GM12878 (cell line): ENCODE measurements at regions not wholly inside any gene's neighbourhood (a gene's known extent, or its start where the extent isn't known, plus 50 kb on each side); places are given as distances from the start of the nearest gene placed in this dataset.

Experiments
- ATAC-seq: fragments of 200-7000 bp; cut with Tn5 transposase; 3 replicates; pipeline ENCODE4 v1.9.1; 2020; ENCODE audit warnings: mild to moderate bottlenecking, moderate library complexity
- BruUV-seq: library from RNA; stranded (reverse); fragments of 400-500 nt; replicated peaks from 2 replicates; lab custom pipeline; 2021; lab: Mats Ljungman, UMichigan
- CTCF ChIA-PET: fragments of 300-600 bp; sonication (Branson Sonifier 250); formaldehyde crosslinking; extraction: SDS; loops from one replicate; lab custom pipeline; 2021; ENCODE audit warnings: inconsistent platforms; lab: Yijun Ruan, JAX
- POLR2A ChIA-PET: fragments of 350-600 bp; formaldehyde crosslinking; extraction: SDS; loops from one replicate; lab custom pipeline; 2021; ENCODE audit warnings: inconsistent platforms; lab: Charles Lee
- RAD21 ChIA-PET: fragments of 300-600 bp; sonication (Branson Sonifier 250); formaldehyde crosslinking; loops from one replicate; lab custom pipeline; 2023; ENCODE audit warnings: antibody characterized with exemption; ENCODE audit not compliant: unreplicated experiment; lab: Charles Lee
- SMC1A ChIA-PET: fragments of 300-600 bp; sonication (Branson Sonifier 250); formaldehyde crosslinking; loops from one replicate; lab custom pipeline; 2023; ENCODE audit not compliant: unreplicated experiment, uncharacterized antibody; lab: Charles Lee
- DNase-seq: peaks from one replicate; pipeline ENCODE4 v3.0.0-alpha.2; 2011; ENCODE audit warnings: low read depth, low spot score
- FAIRE-seq: peaks from 3 replicates; lab custom pipeline; 2011; peaks lifted over from hg19 to GRCh38; lab: Jason Lieb, UNC
- H2AFZ ChIP-seq: 2 replicates; pipeline ENCODE4 v1.6.0; 2011; ENCODE audit warnings: low read depth, low read length, control low read depth; ENCODE audit not compliant: control insufficient read depth
- H3K27ac ChIP-seq: 2 replicates; pipeline ENCODE4 v1.5.1; 2011; ENCODE audit warnings: control low read depth; ENCODE audit not compliant: control insufficient read depth, insufficient read depth
- H3K27me3 ChIP-seq, 2 experiments: replicated peaks in 1 of 2; 2 replicates each; pipeline versions ENCODE4 v1.6.0 to v1.6.1; 2011; ENCODE audit warnings: low read length in 1 of 2; ENCODE audit not compliant: control insufficient read depth in 2 of 2, insufficient read depth in 2 of 2
- H3K36me3 ChIP-seq, 2 experiments: 2 replicates each; pipeline ENCODE4 v1.5.1; 2011; ENCODE audit warnings: low read length in 1 of 2; ENCODE audit not compliant: control insufficient read depth in 2 of 2, insufficient read depth in 2 of 2
- H3K4me1 ChIP-seq: 2 replicates; pipeline ENCODE4 v1.6.1; 2011; ENCODE audit warnings: mild to moderate bottlenecking, low read length, moderate library complexity, mixed read lengths; ENCODE audit not compliant: control insufficient read depth, insufficient read depth
- H3K4me2 ChIP-seq: 2 replicates; pipeline ENCODE4 v1.6.0; 2011; ENCODE audit warnings: control low read depth; ENCODE audit not compliant: control insufficient read depth, insufficient read depth
- H3K4me3 ChIP-seq: fragments of 200-600 bp; sonication (generic); 2 replicates; pipeline ENCODE4 v1.5.1; 2016
- H3K79me2 ChIP-seq: 2 replicates; pipeline ENCODE4 v1.6.0; 2011; ENCODE audit warnings: low read length; ENCODE audit not compliant: control insufficient read depth, insufficient read depth
- H3K9ac ChIP-seq: 2 replicates; pipeline ENCODE4 v1.8.0; 2011; ENCODE audit warnings: low read length, control low read depth, mixed read lengths; ENCODE audit not compliant: control insufficient read depth, insufficient read depth
- H3K9me3 ChIP-seq: replicated peaks from 3 replicates; pipeline ENCODE4 v1.5.1; 2011; ENCODE audit warnings: mild to moderate bottlenecking, low read length; ENCODE audit not compliant: control insufficient read depth, insufficient read depth
- H4K20me1 ChIP-seq: 2 replicates; pipeline ENCODE4 v1.6.0; 2011; ENCODE audit not compliant: control insufficient read depth, insufficient read depth
- CREB1 ChIP-seq: IDR thresholded peaks from 2 replicates; pipeline ENCODE4 v1.6.1; 2012; ENCODE audit warnings: low read depth, mild to moderate bottlenecking, inconsistent platforms
- EP300 ChIP-seq, 2 experiments: fragments of 150-350 bp in 1 of 2; IDR thresholded peaks; 2 replicates each; pipeline ENCODE4 v1.6.1; 2011 to 2012; ENCODE audit warnings: low read depth in 2 of 2, low read length in 2 of 2, borderline replicate concordance in 1 of 2, improper control_type of control experiment in 1 of 2, inconsistent platforms in 1 of 2; ENCODE audit not compliant: control insufficient read depth in 1 of 2
- ETV6 ChIP-seq, 2 experiments: fragments of 450-650 bp in 1 of 2; IDR thresholded peaks in 1 of 2; conservative IDR thresholded peaks in 1 of 2; 2 replicates each; pipeline ENCODE4 v1.6.1; 2014; ENCODE audit warnings: antibody characterized with exemption in 1 of 2, borderline replicate concordance in 1 of 2, low read depth in 1 of 2, mild to moderate bottlenecking in 1 of 2, moderate library complexity in 1 of 2
- POLR2AphosphoS5 ChIP-seq: IDR thresholded peaks from 2 replicates; pipeline ENCODE4 v1.6.1; 2011; ENCODE audit warnings: mild to moderate bottlenecking, low read length, inconsistent platforms
- WRNIP1 ChIP-seq: IDR thresholded peaks from 2 replicates; pipeline ENCODE4 v1.6.1; 2011; ENCODE audit warnings: low read depth, low read length, improper control_type of control experiment, borderline replicate concordance
- YBX1 ChIP-seq: fragments of 450-650 bp; IDR thresholded peaks from 2 replicates; pipeline ENCODE4 v1.6.1; 2016; ENCODE audit warnings: antibody characterized with exemption
- ZNF592 ChIP-seq: fragments of 450-650 bp; IDR thresholded peaks from 2 replicates; pipeline ENCODE4 v1.6.1; 2017; ENCODE audit warnings: mild to moderate bottlenecking, moderate library complexity
- WGBS: methylation state at CpG from one replicate; pipeline ENCODE4 v1.1.6; 2016; ENCODE audit warnings: low lambda C conversion rate; ENCODE audit not compliant: insufficient replicate concordance, insufficient coverage; ENCODE audit errors: missing lambda C conversion rate; 5-methylcytosine and 5-hydroxymethylcytosine counted together
- in situ Hi-C: fragments of 300-500 bp; cut with MboI; formaldehyde crosslinking; loops from 9 replicates; pipeline ENCODE4 v1.14.3; 2018; ENCODE audit warnings: mixed read lengths
- intact Hi-C: fragments of 100-400 bp; cut with micrococcal nuclease; formaldehyde crosslinking; loops from one replicate; pipeline ENCODE4 v1.14.2; 2022; ENCODE audit not compliant: unreplicated experiment

DNA sequence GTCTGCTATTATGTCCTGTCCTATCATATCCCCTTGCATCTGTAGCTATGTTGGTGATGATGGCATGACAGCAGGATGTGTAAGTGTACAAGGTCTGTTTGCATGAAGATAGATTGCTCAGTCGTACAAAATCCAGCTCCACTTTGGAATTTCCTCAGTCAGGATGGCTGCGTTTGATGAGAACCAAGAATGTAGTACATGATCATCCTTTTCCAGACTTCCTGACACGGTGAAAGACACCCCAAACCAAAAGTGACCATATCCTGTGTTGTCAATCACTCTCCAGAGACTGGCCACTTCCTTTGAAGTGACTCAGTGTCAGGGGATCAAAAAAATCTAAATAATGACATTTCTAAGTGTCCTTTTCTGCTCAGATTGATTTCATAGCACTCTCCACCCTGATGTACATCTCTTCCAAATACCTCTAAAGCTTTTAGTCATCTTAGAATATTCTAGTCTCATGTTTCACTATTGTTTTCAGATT, 213.4 kb downstream of the PLK2 start:
- in situ Hi-C loops (no loop called here), intact Hi-C loops (no loop called here)
- no peak overlapping the region for H3K9ac ChIP-seq
- WGBS, result 13% methylated on average over 3 of the region's 3 CpGs
- H3K27ac ChIP-seq, result no peak overlapping the region
- ChIA-PET RAD21 (no interaction called here), POLR2A (no interaction called here), CTCF (no interaction called here), SMC1A (no interaction called here)
- no peaks in the 10 kb centered on the region for H4K20me1 ChIP-seq
- no TSS peak for BruUV-seq
- H3K36me3 ChIP-seq, result no peaks in the 10 kb centered on the region
- DNase-seq, result no peak
- H3K27me3 ChIP-seq, result no peaks in the 10 kb centered on the region
- H3K9me3 ChIP-seq, result no peaks in the 10 kb centered on the region
- no peaks in the 10 kb centered on the region; the same call in 1 of the 2 replicates for H3K4me1 ChIP-seq
- no peak overlapping the region for H2AFZ ChIP-seq
- no peak for FAIRE-seq
- H3K79me2 ChIP-seq, result no peaks in the 10 kb centered on the region
- no peak overlapping the region for H3K4me2 ChIP-seq
- ATAC-seq, result no peak
- H3K4me3 ChIP-seq, result no peak overlapping the region
- TF ChIP-seq ZNF592, result no peak

DNA sequence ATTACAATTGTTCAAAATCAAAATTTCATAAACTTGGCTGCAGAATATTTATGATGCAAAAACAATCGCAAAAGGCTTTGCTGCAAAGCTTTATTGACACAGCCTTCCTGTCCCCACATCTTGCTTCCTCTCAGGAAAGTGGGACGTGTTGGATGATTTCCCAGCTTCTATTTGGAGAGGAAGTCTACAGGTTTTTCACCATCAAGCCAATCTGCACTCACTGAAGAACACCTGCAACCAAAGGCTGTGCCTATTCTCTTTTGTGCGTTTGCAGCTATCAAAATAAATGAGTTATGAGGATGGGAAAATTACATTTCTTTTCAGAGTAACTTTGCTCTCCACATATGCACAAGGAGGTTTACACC, 214.4 kb downstream of the PLK2 start:
- no peak for TF ChIP-seq ETV6 (conservative IDR thresholded peaks at IDR 0.05 in 1 of 2, IDR thresholded peaks at IDR 0.05 in 1 of 2; ENCODE audit: borderline replicate concordance in 1 of 2, low read depth in 1 of 2)
- TF ChIP-seq CREB1, result no peak
- TF ChIP-seq YBX1, result no peak
- no peak for TF ChIP-seq WRNIP1
- TF ChIP-seq POLR2AphosphoS5, result no peak
- no peak for TF ChIP-seq EP300 (IDR thresholded peaks at IDR 0.05; ENCODE audit: borderline replicate concordance in 1 of 2, control insufficient read depth in 1 of 2, low read depth in 2 of 2, low read length in 2 of 2)
- no peak for FAIRE-seq
- RAD21 ChIA-PET, result no interaction called here

More for the DNA sequence above, 214.4 kb downstream of the PLK2 start:
- H3K9ac ChIP-seq, result no peak overlapping the region
- POLR2A ChIA-PET, result no interaction called here
- no peaks in the 10 kb centered on the region for H3K9me3 ChIP-seq
- H4K20me1 ChIP-seq, result no peaks in the 10 kb centered on the region
- no peak overlapping the region for H2AFZ ChIP-seq
- no peak overlapping the region for H3K4me3 ChIP-seq
- H3K4me1 ChIP-seq, result no peaks in the 10 kb centered on the region; the same call in 1 of the 2 replicates
- ATAC-seq, result no peak
- H3K4me2 ChIP-seq, result no peak overlapping the region
- no peak overlapping the region for H3K27ac ChIP-seq
- CTCF ChIA-PET, result no interaction called here
- no peak for DNase-seq
- intact Hi-C loops, result no loop called here
- in situ Hi-C loops, result no loop called here
- H3K27me3 ChIP-seq, result no peaks in the 10 kb centered on the region
- no peaks in the 10 kb centered on the region for H3K36me3 ChIP-seq
- SMC1A ChIA-PET, result no interaction called here
- no TSS peak for BruUV-seq
- H3K79me2 ChIP-seq, result no peaks in the 10 kb centered on the region
- WGBS, result 39% methylated on average over 3 of the region's 3 CpGs
